Thymus (tissue), 11 donors: ENCODE measurements at regions not wholly inside any gene's neighbourhood (a gene's known extent, or its start where the extent isn't known, plus 50 kb on each side); places are given as distances from the start of the nearest gene placed in this dataset.

ENCODE experiments used
- DNase-seq, 9 donors: peaks; one replicate each; pipeline ENCODE4 v3.0.0-alpha.2; 2013; ENCODE audit warnings: low spot score in 9 of 9, low read depth in 6 of 9, missing footprints in 1 of 9
- H3K27ac ChIP-seq, 2 donors: one replicate each; pipeline ENCODE4 v1.5.1; 2013; ENCODE audit warnings: control low read depth in 1 of 2, low read depth in 1 of 2, low read length in 1 of 2, mild to moderate bottlenecking in 1 of 2, moderate library complexity in 1 of 2
- H3K27me3 ChIP-seq, 2 donors: one replicate each; pipeline ENCODE4 v1.5.1; 2013; ENCODE audit warnings: low read length in 1 of 2; ENCODE audit not compliant: control insufficient read depth in 2 of 2, insufficient read depth in 1 of 2
- H3K36me3 ChIP-seq, 2 donors: one replicate each; pipeline ENCODE4 v1.5.1; 2013; ENCODE audit warnings: low read length in 1 of 2, mild to moderate bottlenecking in 1 of 2, moderate library complexity in 1 of 2; ENCODE audit not compliant: control insufficient read depth in 2 of 2, insufficient read depth in 2 of 2
- H3K4me1 ChIP-seq, 2 donors: one replicate each; pipeline ENCODE4 v1.5.1; 2013; ENCODE audit warnings: low read length in 2 of 2; ENCODE audit not compliant: control insufficient read depth in 2 of 2, insufficient read depth in 2 of 2
- H3K4me3 ChIP-seq, 2 donors: one replicate each; pipeline ENCODE4 v1.5.1; 2013; ENCODE audit warnings: low read length in 2 of 2, control low read depth in 1 of 2, mild to moderate bottlenecking in 1 of 2
- H3K9me3 ChIP-seq, 2 donors: one replicate each; pipeline ENCODE4 v1.5.1; 2013; ENCODE audit warnings: low read length in 1 of 2, mild to moderate bottlenecking in 1 of 2; ENCODE audit not compliant: control insufficient read depth in 2 of 2, insufficient read depth in 1 of 2
- WGBS: extraction: QIAGEN DNeasy Blood & Tissue Kit; methylation state at CpG from one replicate; pipeline ENCODE4 v1.1.7; 2013; 5-methylcytosine and 5-hydroxymethylcytosine counted together
- donor health status: healthy.

GRCh38 chr7:64099656-64100531, 54.7 kb downstream of the ZNF727 start:
- H3K36me3 ChIP-seq, result no peaks in the 10 kb centered on the region
- no peak for DNase-seq
- no peak overlapping the region for H3K4me3 ChIP-seq
- H3K27ac ChIP-seq, result no peak overlapping the region
- no peaks in the 10 kb centered on the region for H3K4me1 ChIP-seq
- WGBS, result 49% methylated on average over 59 of the region's 59 CpGs
- peaks cover 9 to 67% of the 10 kb centered on the region in 2 donors for H3K9me3 ChIP-seq
- H3K27me3 ChIP-seq, result no peaks in the 10 kb centered on the region

- Histone ChIP-seq H3K27ac (no peak overlapping the region), H3K27me3 (no peaks in the 10 kb centered on the region), H3K9me3 (peaks cover 9 to 63% of the 10 kb centered on the region in 2 donors), H3K4me3 (no peak overlapping the region), H3K4me1 (no peaks in the 10 kb centered on the region), H3K36me3 (no peaks in the 10 kb centered on the region)
- DNase-seq, result no peak
- whole genome bisulfite sequencing, result 96% methylated on average over 22 of the region's 22 CpGs
Measured at GRCh38 chr7:64101126-64101942, 56.1 kb downstream of the ZNF727 start.

- no peak for DNase-seq
- 91% methylated on average over 13 of the region's 13 CpGs for WGBS
- Histone ChIP-seq H3K9me3 (peaks cover 9 to 56% of the 10 kb centered on the region in 2 donors), H3K4me3 (no peak overlapping the region), H3K27me3 (no peaks in the 10 kb centered on the region), H3K36me3 (no peaks in the 10 kb centered on the region), H3K27ac (no peak overlapping the region), H3K4me1 (no peaks in the 10 kb centered on the region)
Measured at GRCh38 chr7:64101943-64102655, 56.9 kb downstream of the ZNF727 start.

GRCh38 chr7:64102656-64103400, 57.6 kb downstream of the ZNF727 start:
- Histone ChIP-seq H3K27me3 (no peaks in the 10 kb centered on the region), H3K27ac (no peak overlapping the region), H3K4me1 (no peaks in the 10 kb centered on the region), H3K9me3 (peaks cover 8 to 49% of the 10 kb centered on the region in 2 donors), H3K4me3 (no peak overlapping the region), H3K36me3 (no peaks in the 10 kb centered on the region)
- no peak for DNase-seq
- WGBS, result 78% methylated on average over 14 of the region's 14 CpGs

DNA sequence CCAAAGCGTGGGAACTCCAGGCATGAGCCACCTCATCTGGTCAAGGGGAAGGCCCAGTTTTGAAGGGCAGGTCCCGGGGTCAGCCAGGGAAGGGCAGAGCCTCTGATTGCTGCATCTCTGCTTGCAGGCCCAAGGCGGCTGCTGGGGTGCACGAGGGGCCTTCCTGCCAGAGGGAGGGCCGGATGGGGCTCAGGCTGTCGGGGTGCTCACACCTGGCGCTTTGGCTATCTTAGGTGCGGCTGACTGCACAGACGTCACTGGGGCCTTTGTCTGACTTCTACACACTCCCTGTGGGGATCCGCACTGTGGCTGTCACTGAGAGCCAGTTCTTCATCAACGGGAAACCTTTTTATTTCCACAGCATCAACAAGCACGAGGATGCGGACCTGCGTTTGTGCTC, 68.7 kb downstream of the ZNF727 start:
- 92% methylated on average over 14 of the region's 14 CpGs for whole genome bisulfite sequencing
- H3K36me3 ChIP-seq, result no peaks in the 10 kb centered on the region
- H3K27me3 ChIP-seq, result no peaks in the 10 kb centered on the region
- peaks cover 8 to 41% of the 10 kb centered on the region in 2 donors for H3K9me3 ChIP-seq
- no peak for DNase-seq
- no peak overlapping the region for H3K4me3 ChIP-seq
- H3K4me1 ChIP-seq, result no peaks in the 10 kb centered on the region
- H3K27ac ChIP-seq, result no peak overlapping the region

- no peaks in the 10 kb centered on the region for H3K27me3 ChIP-seq
- H3K27ac ChIP-seq, result no peak overlapping the region
- H3K4me3 ChIP-seq, result no peak overlapping the region
- H3K36me3 ChIP-seq, result no peaks in the 10 kb centered on the region
- DNase-seq, result no peak
- WGBS, result 94% methylated on average over 9 of the region's 9 CpGs
- H3K9me3 ChIP-seq, result peaks cover 10 to 48% of the 10 kb centered on the region in 2 donors
- no peaks in the 10 kb centered on the region for H3K4me1 ChIP-seq
Measured at GRCh38 chr7:64114791-64115190, 69.6 kb downstream of the ZNF727 start.

DNA sequence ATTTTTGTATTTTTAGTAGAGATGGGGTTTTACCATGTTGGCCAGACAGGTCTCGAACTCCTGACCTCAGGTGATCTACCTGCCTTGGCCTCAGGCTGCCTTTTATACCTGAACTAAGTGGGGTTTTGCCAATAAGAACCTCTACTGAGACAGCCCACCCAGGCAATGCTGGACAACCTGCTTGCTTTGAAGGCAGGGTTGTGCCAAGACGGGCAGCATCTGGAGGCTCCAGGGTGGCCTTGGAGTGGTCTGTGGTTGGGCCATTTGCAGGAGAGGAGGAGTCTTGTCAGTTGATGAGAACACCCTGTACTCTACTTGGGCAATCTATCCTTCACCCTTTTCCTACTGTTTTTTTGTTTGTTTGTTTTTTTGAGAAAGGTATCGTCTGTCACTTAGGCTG, 75.3 kb upstream of the ZNF735 start:
- 89% methylated on average over 3 of the region's 3 CpGs for WGBS
- Histone ChIP-seq H3K36me3 (no peaks in the 10 kb centered on the region), H3K4me1 (no peaks in the 10 kb centered on the region), H3K9me3 (peaks cover 10 to 29% of the 10 kb centered on the region in 2 donors), H3K4me3 (no peak overlapping the region), H3K27me3 (no peaks in the 10 kb centered on the region), H3K27ac (no peak overlapping the region)
- DNase-seq, result no peak
